Amygdala (tissue), 56 donors: ENCODE measurements at regions not wholly inside any gene's neighbourhood (a gene's known extent, or its start where the extent isn't known, plus 50 kb on each side); places are given as distances from the start of the nearest gene placed in this dataset.
"Not testable (repeated sequence)": the region's sequence is repeated elsewhere in the genome, so short reads cannot be mapped to it uniquely, and the experiment has no call there.

ENCODE experiments used
- DNase-seq, 56 donors: peaks; one replicate each; lab custom pipeline; 2025; lab: John Stamatoyannopoulos, UW

- no peak for DNase-seq
Measured at GRCh38 chr2:144822966-144823365, 303.0 kb upstream of the ZEB2 start.

GRCh38 chr2:144812288-144812687 lies 292.4 kb upstream of the ZEB2 start:
- no peak for DNase-seq

GRCh38 chr2:144801766-144802165 lies 281.8 kb upstream of the ZEB2 start:
- no peak for DNase-seq

DNA sequence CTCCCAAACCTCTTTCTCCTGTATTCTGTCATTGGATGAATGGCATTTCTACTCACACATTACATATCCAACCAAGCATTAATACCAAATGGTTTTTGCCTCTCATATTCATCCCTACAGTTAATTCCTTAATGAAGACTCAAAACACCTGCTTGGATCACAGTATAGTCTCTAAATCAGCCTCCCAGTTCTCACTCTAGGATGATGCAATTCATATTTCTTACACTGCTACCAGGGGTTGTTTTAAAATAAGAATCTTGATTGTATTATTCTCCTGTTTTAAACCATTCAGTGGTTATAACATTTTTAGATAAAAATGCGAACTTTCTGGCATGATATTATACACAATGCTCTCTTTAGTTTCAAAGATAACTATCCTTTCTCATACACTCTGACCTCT lies 281.4 kb upstream of the ZEB2 start:
- no peak for DNase-seq

GRCh38 chr2:144798989-144799388 lies 279.1 kb upstream of the ZEB2 start:
- DNase-seq: no peak

- DNase-seq: no peak
Measured at GRCh38 chr2:144798034-144798433, 278.1 kb upstream of the ZEB2 start.

GRCh38 chr2:144796936-144797335 lies 277.0 kb upstream of the ZEB2 start:
- DNase-seq: no peak

GRCh38 chr2:144796164-144796563 lies 276.2 kb upstream of the ZEB2 start:
- peak in 1 of 56 donors; percentile 3 for DNase-seq

- no peak for DNase-seq
Measured at GRCh38 chr2:144785253-144785652, 265.3 kb upstream of the ZEB2 start.

DNA sequence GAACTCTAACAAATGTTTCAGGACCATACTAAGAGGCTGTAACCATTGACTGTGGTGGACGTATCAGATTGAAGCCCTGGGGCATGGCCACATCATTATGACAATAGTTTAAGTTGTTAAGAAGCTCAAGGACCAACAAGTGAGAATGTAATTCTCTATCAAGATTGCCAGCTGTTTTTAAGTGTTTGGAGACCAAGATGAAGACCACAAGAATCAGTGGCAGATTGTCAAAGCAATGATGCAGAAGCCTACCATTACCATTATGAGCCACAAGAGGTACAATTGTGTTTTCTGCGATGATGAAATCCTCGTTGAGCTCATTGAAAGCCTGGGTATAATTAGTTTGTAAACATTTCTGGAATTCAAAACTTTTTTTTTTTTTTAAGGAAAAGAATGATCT lies 261.1 kb upstream of the ZEB2 start:
- no peak for DNase-seq

GRCh38 chr2:144776766-144777165 lies 256.8 kb upstream of the ZEB2 start:
- no peak for DNase-seq

GRCh38 chr2:144774809-144775208 lies 254.9 kb upstream of the ZEB2 start:
- no peak for DNase-seq

DNA sequence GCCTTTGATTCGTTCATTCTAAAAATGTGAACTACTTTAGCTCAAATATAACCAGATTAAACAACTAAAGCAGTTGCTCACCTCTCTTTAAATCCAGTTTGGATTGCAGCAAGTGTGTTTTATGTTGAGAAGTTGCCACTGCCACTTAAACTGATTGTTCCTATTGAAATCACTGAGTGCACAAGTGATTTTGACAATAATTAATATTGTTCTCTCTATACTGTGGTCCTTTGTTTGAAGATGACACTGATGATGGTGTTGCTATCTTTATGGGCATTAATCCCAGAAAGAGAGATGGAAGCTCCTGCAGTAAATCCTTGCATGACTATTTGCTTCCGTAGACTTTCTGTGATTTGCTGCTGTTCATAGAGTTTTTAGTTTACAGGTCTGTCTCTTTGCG lies 251.4 kb upstream of the ZEB2 start:
- DNase-seq: peak in 1 of 56 donors; percentile 18

DNA sequence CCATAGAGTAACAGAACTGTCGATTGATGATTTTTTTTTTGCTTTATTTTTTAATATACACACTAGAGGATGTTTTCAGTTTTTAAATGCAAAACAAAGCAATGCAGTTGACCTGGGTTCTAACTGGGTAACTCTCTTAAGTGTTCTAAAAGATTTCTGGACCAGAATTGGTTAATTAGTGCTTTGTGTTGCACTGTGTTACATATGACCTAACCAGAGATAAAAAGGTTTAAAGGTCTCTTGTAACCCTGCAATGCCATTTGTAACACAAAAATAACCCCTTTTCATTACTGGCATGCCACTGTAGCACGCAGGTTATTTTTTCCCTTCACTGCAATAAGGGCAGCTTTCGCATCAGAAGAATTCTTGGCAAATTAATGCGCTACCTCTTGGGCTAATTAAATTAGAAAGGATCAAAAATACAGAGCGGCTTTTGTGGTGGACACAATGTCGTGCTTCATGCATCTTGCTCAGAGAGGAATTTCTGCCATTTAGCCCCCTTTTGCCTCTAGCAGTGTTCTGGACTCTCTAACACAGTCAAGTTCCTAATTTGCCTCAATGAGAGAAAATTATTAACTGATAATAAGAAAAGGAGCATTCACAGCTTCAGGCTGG lies 250.8 kb upstream of the ZEB2 start:
- DNase-seq: peak in 6 of 56 donors; percentile 2 to 7 (median 4)

- not testable (repeated sequence) for DNase-seq
Measured at GRCh38 chr2:144760939-144761338, 241.0 kb upstream of the ZEB2 start.

- no peak for DNase-seq
Measured at GRCh38 chr2:144759746-144760145, 239.8 kb upstream of the ZEB2 start.

DNA sequence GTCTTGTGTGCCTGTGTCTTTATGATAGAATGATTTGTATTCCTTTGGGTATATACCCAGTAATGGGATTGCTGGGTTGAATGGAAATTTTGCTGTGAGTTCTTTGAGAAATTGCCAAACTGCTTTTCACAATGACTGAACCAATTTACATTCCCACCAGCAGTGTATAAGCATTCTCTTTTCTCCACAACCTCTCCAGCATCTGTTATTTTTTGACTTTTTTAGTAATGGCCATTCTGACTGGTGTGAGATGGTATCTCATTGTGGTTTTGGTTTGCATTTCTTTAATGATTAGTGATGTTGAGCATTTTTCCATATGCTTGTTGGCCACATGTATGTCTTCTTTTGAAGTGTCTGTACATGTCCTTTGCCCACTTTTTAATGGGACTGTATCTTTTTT lies 238.3 kb upstream of the ZEB2 start:
- not testable (repeated sequence) for DNase-seq

GRCh38 chr2:144753416-144753815 lies 233.5 kb upstream of the ZEB2 start:
- DNase-seq: no peak

DNA sequence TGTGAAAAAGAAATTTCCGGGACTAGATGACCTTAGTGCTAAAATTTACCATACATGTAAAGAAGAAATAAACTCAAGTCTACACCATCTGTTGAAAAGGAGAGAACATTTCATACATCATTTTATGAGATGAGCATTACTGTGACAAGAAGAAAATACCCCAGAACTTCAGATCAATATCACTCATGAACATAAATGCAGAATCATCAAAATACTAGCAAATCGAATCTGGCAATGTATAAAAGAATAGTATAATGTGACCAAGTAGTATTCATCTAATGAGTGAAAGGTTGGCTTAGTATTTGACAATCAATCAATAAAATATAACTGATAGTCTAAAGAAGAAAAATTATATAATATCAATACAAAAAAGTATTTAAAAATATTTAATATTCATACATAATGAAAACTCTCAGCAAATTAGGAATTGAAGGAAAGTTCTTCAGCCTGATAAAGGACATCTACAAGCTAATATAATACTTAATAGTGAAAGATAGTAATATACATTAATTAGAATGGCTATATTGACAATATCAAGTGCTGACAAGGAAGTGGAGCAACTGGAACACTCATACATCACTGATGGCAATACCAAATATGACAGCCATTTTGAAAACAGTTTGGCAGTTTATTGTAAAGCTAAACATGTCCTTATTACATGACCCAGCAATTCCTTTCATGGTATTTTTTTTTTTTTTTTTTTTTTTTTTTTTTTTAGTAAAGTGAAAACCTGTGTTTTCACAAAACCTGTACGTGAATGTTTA lies 231.4 kb upstream of the ZEB2 start:
- DNase-seq: no peak

DNA sequence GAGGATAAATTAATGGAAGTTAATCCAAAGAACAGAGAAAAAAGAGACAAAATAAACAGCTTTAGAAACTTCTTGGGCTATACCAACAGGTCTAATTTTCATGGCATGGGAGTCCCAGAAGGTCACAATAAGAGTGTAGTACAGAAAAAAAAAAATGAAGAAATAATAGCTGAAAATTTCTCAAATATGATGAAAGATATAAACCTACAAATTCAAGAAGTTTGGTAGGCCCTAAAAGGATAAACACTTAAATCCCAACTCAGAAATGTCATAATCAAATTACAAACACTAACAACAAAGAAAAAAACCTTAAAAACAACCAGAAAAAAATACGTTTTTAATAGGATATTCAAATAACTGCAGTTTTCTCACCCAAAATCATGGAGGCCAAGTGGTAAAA lies 229.3 kb upstream of the ZEB2 start:
- DNase-seq: no peak

GRCh38 chr2:144748443-144748842 lies 228.5 kb upstream of the ZEB2 start:
- no peak for DNase-seq

DNA sequence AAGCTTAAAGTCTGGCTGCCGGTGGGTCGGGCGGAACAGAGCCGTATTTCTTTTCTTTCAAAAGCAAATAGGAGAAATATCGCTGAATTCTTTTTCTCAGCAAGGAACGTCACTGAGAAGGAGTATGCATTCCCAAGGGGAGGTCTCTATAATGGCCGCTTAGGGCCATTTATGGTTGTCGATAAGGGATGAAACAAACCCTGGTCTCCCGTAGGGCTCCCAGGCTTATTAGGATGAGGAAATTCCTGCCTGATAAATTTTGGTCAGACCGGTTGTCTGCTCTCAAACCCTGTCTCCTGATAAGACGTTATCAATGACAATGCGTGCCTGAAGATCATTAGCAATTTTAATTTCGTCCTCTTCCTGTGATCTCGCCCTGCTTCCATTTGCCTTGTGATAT lies 227.7 kb upstream of the ZEB2 start:
- DNase-seq: no peak
